Loucy (cell line): ENCODE measurements at regions not wholly inside any gene's neighbourhood (a gene's known extent, or its start where the extent isn't known, plus 50 kb on each side); places are given as distances from the start of the nearest gene placed in this dataset.
A peak's percentile ranks its signal among the peaks of the same experiment; 100 is the strongest.

Experiments used
- H2AFZ ChIP-seq: fragments of 200-600 bp; sonication (generic); 2 replicates; pipeline ENCODE4 v1.6.0; 2016; ENCODE audit warnings: antibody characterized with exemption, mild to moderate bottlenecking, low read length, moderate library complexity
- H3F3A ChIP-seq: fragments of 200-600 bp; 2 replicates; pipeline ENCODE4 v1.6.0; 2016; ENCODE audit warnings: antibody characterized with exemption, low read depth, mild to moderate bottlenecking
- H3K27me3 ChIP-seq: fragments of 200-600 bp; sonication (generic); 2 replicates; pipeline ENCODE4 v1.6.1; 2014; ENCODE audit warnings: low read length, mild to moderate bottlenecking; ENCODE audit not compliant: insufficient read depth, poor library complexity, severe bottlenecking
- H3K36me3 ChIP-seq: fragments of 200-600 bp; sonication (generic); 2 replicates; pipeline ENCODE4 v1.6.1; 2016; ENCODE audit warnings: low read length; ENCODE audit not compliant: insufficient read depth
- H3K4me1 ChIP-seq: fragments of 200-600 bp; sonication (generic); 2 replicates; pipeline ENCODE4 v1.5.1; 2014; ENCODE audit warnings: low read length, mild to moderate bottlenecking; ENCODE audit not compliant: insufficient read depth, poor library complexity, severe bottlenecking
- H3K4me2 ChIP-seq: fragments of 200-600 bp; sonication (generic); 2 replicates; pipeline ENCODE4 v1.6.0; 2014; ENCODE audit warnings: antibody characterized with exemption, low read length, low read depth, mild to moderate bottlenecking; ENCODE audit not compliant: poor library complexity, severe bottlenecking
- H3K4me3 ChIP-seq: fragments of 200-600 bp; sonication (generic); 2 replicates; pipeline ENCODE4 v1.5.1; 2014; ENCODE audit warnings: low read length, mild to moderate bottlenecking, mixed read lengths; ENCODE audit not compliant: poor library complexity, severe bottlenecking
- H3K79me2 ChIP-seq: fragments of 200-600 bp; sonication (generic); 2 replicates; pipeline ENCODE4 v1.6.1; 2014; ENCODE audit warnings: low read length; ENCODE audit not compliant: insufficient read depth
- H3K9ac ChIP-seq: fragments of 200-600 bp; sonication (generic); 2 replicates; pipeline ENCODE4 v1.6.0; 2014; ENCODE audit warnings: mild to moderate bottlenecking, low read depth, low read length, moderate library complexity; ENCODE audit not compliant: poor library complexity, severe bottlenecking
- H3K9me2 ChIP-seq: fragments of 200-600 bp; sonication (generic); replicated peaks from 2 replicates; pipeline ENCODE4 v1.6.1; 2016; ENCODE audit warnings: low read depth, low read length, mixed read lengths
- H3K9me3 ChIP-seq: fragments of 200-600 bp; sonication (generic); 2 replicates; pipeline ENCODE4 v1.6.1; 2014; ENCODE audit warnings: mild to moderate bottlenecking, antibody characterized with exemption, low read length, low read depth; ENCODE audit not compliant: insufficient read depth
- H4K20me1 ChIP-seq: fragments of 200-600 bp; sonication (generic); 2 replicates; pipeline ENCODE4 v1.6.0; 2014; ENCODE audit warnings: antibody characterized with exemption, low read length, mild to moderate bottlenecking; ENCODE audit not compliant: insufficient read depth, poor library complexity, severe bottlenecking
- CTCF ChIP-seq: fragments of 200-600 bp; sonication (generic); conservative IDR thresholded peaks from 2 replicates; pipeline ENCODE4 v1.5.1; 2014; ENCODE audit warnings: mild to moderate bottlenecking, antibody characterized with exemption, low read length
- EZH2phosphoT487 ChIP-seq: fragments of 200-600 bp; IDR thresholded peaks from 2 replicates; pipeline ENCODE4 v1.6.1; 2018; ENCODE audit warnings: antibody characterized with exemption, mild to moderate bottlenecking, moderate library complexity, borderline replicate concordance

- H3K79me2 ChIP-seq, result no peaks in the 10 kb centered on the region
- H3K4me1 ChIP-seq, result no peaks in the 10 kb centered on the region
- no peaks in the 10 kb centered on the region for H3F3A ChIP-seq
- H4K20me1 ChIP-seq, result no peaks in the 10 kb centered on the region
- H3K27me3 ChIP-seq, result no peaks in the 10 kb centered on the region
- no peaks in the 10 kb centered on the region for H3K36me3 ChIP-seq
- 0 out of 2 replicates have a peak overlapping the region, but pooled peaks have one; percentile 25 for H2AFZ ChIP-seq
- no peaks in the 10 kb centered on the region for H3K9me2 ChIP-seq
- H3K9ac ChIP-seq, result no peak overlapping the region
- H3K4me2 ChIP-seq, result no peak overlapping the region
- H3K4me3 ChIP-seq, result no peak overlapping the region
- no peaks in the 10 kb centered on the region for H3K9me3 ChIP-seq
- no peak for TF ChIP-seq EZH2phosphoT487
- TF ChIP-seq CTCF, result peak; percentile 73
Observed at GRCh38 chr16:49921791-49922456, 66.0 kb upstream of the ZNF423 start.

GRCh38 chr16:49923411-49923810 is 67.5 kb upstream of the ZNF423 start:
- TF ChIP-seq EZH2phosphoT487, result no peak
- TF ChIP-seq CTCF, result no peak
- Histone ChIP-seq H3K79me2 (no peaks in the 10 kb centered on the region), H3K4me2 (no peak overlapping the region), H3K4me1 (no peaks in the 10 kb centered on the region), H3K9ac (no peak overlapping the region), H3K4me3 (no peak overlapping the region), H3F3A (no peaks in the 10 kb centered on the region), H3K9me2 (no peaks in the 10 kb centered on the region), H3K27me3 (no peaks in the 10 kb centered on the region), H2AFZ (no peak overlapping the region; the same call in 1 of the 2 replicates), H3K36me3 (no peaks in the 10 kb centered on the region), H4K20me1 (no peaks in the 10 kb centered on the region), H3K9me3 (no peaks in the 10 kb centered on the region)

- Histone ChIP-seq H3K36me3 (no peaks in the 10 kb centered on the region), H2AFZ (peak overlapping the region; percentile 38; the same call in 1 of the 2 replicates), H3K27me3 (no peaks in the 10 kb centered on the region), H3K9me3 (no peaks in the 10 kb centered on the region), H3F3A (no peaks in the 10 kb centered on the region), H3K9me2 (no peaks in the 10 kb centered on the region), H3K9ac (no peak overlapping the region), H4K20me1 (no peaks in the 10 kb centered on the region), H3K4me1 (no peaks in the 10 kb centered on the region), H3K4me2 (no peak overlapping the region), H3K79me2 (no peaks in the 10 kb centered on the region), H3K4me3 (no peak overlapping the region)
- TF ChIP-seq EZH2phosphoT487, result no peak
- TF ChIP-seq CTCF, result no peak
Observed at GRCh38 chr16:49924078-49924477, 68.2 kb upstream of the ZNF423 start.
